CD4-positive, alpha-beta T cell treated with Interleukin-15 for 4 hours (primary cell): ENCODE measurements at regions not wholly inside any gene's neighbourhood (a gene's known extent, or its start where the extent isn't known, plus 50 kb on each side); places are given as distances from the start of the nearest gene placed in this dataset.
"Not testable (repeated sequence)": the region's sequence is repeated elsewhere in the genome, so short reads cannot be mapped to it uniquely, and the experiment has no call there.

Source experiments
- DNase-seq: peaks from one replicate; pipeline ENCODE4 v3.0.0-alpha.2; 2020; ENCODE audit warnings: low spot score

DNA sequence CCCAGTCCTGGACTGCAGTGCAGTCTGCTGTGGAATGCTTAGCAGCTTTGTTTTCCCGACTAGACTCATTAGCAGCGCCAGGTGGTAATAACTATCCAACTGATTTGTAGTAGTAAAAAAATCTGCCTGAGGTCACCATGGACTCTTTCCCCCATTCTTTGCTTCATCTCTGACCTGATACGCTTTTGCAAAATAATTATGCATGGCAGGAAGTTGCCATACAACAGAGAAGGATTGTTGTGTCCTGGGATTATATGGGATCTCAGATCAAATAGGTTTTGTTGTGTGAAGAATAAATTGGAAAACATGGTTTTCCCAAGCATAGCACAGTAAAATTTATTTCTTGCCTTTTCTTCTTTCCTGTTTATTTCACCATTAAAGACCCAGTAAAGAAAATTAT lies 72.4 kb upstream of the ATP5MC3 start:
- no peak for DNase-seq

DNA sequence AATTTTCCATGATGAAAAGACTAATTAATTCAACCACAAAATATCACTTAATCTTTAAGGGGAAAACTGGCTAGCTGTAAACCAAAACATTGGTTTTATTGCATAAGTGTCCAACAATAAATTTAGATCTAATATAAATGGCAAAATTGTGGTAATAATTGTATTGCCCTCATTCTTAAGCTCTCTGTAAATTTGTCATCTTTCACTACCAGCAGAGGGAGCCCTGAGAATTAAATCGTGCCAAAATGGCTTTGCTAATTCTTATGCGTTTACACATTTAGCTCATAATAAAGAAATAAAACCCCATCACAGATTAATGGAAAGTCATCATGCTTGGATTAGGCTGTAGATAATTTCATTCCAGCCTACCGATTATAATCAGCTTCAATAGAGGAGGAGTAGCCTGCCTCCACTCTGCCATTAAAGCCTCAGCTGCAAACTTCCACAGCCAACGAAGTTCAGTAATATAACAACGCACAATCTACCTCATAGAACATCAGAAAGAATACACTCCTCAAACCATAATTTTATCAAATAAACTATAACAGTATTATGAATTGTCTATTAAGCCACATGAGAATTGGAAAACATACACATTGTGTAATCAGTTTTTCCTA lies 70.0 kb upstream of the ATP5MC3 start:
- no peak for DNase-seq

DNA sequence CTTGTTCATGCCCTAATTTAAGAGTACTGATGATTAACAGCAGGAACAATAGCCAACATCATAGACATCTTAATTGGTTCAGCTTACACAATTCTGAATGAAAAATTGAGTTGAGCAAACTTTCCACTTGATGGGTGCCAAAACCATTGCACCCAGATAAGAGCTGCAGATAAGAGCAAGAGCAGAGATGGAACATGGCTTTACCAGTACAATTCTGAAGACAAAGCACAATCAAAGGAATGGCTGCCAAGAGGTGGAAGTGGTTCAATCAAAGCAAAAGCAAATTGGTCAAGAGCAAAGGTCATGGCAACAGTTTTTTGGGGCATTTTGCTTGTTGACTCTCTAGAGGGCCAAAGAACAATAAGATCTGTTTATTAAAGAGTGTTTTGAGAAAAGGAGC lies 65.6 kb upstream of the ATP5MC3 start:
- DNase-seq, result no peak

DNA sequence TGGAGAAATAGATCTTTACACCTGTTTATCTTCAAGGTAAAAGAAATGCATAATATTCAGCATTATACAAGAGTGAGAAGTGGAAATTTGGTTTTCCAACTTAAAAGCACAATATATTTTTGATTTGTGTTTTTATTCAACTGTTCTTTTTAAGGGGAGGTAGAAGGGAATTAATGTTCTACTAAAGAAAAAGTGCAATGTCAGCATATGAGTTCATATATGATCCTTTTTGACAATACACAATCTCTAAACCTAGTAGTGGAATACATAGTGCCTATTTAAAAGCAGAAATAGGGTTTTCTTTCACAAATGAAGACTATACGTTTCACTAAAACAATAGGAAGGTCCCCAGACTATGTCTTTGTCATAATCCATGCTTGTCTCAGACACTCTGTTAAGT lies 63.2 kb upstream of the ATP5MC3 start:
- DNase-seq, result no peak

DNA sequence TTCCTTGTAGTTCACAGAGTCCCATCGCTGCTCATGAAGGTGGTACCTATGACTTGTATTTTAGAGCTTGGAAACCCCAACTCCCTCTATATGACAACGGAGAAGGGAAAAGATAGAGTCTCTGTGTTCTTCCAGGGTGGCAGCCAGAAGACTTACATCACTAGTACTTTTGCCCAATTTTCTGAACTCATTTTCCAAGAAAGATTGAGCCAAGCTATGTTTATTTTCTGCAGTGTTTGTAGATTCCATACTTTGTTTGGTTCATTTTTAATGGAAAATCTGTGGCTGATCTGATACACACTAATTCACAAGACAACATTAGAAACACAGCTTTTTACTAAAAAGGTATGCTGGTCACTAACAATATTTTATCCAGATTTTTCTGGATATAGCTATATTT lies 60.2 kb upstream of the ATP5MC3 start:
- no peak for DNase-seq

DNA sequence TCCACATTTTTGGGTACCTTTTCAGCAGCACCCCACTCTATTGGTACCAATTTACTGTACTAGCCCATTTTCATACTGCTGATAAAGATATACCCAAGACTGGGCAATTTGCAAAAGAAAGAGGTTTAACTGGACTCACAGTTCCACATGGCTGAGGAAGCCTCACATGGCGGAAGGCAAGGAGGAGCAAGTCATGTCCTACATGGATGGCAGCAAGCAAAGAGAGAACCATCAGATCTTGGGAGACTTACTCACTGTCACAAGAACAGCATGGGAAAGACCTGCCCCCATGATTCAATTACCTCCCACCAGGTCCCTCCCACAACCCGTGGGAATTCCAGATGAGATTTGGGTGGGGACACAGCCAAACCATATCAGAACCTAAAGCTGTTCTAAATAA lies 58.5 kb upstream of the ATP5MC3 start:
- DNase-seq, result not testable (repeated sequence)

DNA sequence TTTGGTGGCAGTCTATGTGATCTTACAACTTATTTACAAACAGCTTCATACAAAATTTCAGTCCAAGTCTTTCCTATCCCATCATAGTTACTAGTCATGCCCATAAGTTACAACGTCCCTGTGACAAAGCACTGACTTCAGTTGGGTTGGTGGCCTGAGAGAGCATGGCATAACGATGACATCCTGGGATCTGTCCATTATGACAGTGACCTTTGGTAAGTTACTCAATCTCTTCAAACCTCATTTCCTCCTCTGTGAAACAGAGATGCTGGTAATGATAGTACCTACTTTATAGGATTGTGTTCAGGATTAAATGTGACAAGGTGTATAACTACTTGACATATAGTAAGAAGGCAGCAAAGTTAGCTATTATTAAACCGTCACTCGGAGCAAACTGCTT lies 55.4 kb upstream of the ATP5MC3 start:
- no peak for DNase-seq

DNA sequence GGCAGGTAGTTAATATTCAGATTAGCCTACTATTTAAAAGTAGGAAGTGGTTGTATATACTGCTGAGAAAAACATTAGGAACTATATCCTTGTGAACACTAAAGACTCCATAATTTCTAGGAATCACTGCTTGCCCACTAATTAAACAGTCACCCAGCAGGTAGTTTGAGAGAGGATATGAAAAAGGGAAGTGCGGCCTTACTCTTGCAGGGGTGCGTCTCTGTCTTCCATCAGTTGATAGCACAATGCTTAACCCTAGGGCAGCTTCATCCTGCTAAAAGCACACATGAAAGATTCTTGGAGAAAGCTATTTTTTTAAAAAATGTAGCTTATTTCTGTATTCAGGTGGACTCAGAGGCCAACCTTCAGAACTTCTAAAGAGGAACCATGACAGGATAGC lies 53.1 kb upstream of the ATP5MC3 start:
- DNase-seq, result no peak

DNA sequence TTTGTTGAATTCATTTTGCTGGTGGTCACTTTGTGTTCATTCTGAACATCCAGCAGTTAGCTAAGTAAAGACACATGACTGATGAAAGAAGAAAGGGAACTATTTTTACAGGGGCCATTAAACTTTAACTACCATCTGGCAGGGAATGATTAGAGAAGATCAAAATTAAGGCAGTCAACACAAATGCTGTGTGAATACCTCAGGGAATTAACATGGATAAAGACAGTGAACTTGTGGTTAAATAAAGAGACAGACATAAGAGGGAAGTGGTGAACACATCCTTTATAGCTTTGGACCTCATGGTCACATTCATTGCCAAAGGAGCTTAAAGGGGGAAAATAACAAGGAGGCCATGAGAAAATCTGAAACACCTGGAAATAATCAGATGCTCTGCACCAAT lies 52.6 kb upstream of the ATP5MC3 start:
- no peak for DNase-seq

DNA sequence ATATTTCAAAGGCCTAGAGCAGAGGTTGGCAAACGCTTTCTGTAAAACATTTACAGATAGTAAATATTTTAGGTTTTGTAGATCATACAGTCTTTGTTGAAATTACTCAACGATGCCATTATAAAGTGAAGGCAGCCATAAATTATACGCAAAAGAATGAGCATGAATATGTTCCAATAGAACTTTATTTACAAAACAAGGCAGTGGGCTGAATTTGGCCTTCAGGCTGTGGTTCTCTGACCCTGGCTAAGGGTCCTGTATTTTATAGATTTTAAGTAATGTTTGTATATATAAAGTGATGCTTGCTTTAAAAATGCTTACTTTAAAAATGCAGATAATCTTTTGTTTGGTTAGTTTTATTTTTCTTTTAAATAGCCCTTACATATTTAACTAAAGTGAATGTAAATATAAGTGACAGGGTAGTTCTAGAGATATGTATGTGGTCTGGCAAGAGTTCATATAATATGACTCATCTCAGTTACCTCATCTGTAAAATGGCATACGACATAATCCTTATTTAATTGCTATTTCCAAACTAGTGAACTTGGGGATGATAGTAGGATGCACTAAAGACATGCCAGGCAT lies 51.7 kb upstream of the ATP5MC3 start:
- DNase-seq, result no peak
